SK-N-SH treated with all-trans-retinoic acid at 6 μM for 48 hours (cell line): ENCODE measurements at regions not wholly inside any gene's neighbourhood (a gene's known extent, or its start where the extent isn't known, plus 50 kb on each side); places are given as distances from the start of the nearest gene placed in this dataset.

Experiments used
- ATAC-seq: fragments of 200-7000 bp; cut with Tn5 transposase; 3 replicates; pipeline ENCODE4 v1.9.1; 2020; ENCODE audit warnings: mild to moderate bottlenecking, moderate library complexity
- BACH2 ChIP-seq: fragments of 250-450 bp; sonication (Bioruptor Pico); IDR thresholded peaks from 2 replicates; pipeline ENCODE4 v1.9.0; 2021; ENCODE audit warnings: mild to moderate bottlenecking, borderline replicate concordance
- CSDC2 ChIP-seq: fragments of 250-450 bp; sonication (Bioruptor Pico); IDR thresholded peaks from 2 replicates; pipeline ENCODE4 v1.5.0; 2020; ENCODE audit warnings: mild to moderate bottlenecking, moderate library complexity
- CSRNP3 ChIP-seq: fragments of 250-450 bp; sonication (Bioruptor Pico); IDR thresholded peaks from 2 replicates; pipeline ENCODE4 v1.5.1; 2021; ENCODE audit warnings: mild to moderate bottlenecking, moderate library complexity
- GLIS3 ChIP-seq: fragments of 250-450 bp; sonication (Bioruptor Pico); IDR thresholded peaks from 2 replicates; pipeline ENCODE4 v1.5.0; 2020; ENCODE audit warnings: mild to moderate bottlenecking, moderate library complexity
- OSR1 ChIP-seq: fragments of 250-450 bp; sonication (Bioruptor Pico); IDR thresholded peaks from 2 replicates; pipeline ENCODE4 v1.8.0; 2022; ENCODE audit warnings: moderate library complexity, mild to moderate bottlenecking, inconsistent platforms
- PATZ1 ChIP-seq: fragments of 250-450 bp; sonication (Bioruptor Pico); IDR thresholded peaks from 2 replicates; pipeline ENCODE4 v1.8.0; 2020; ENCODE audit warnings: mild to moderate bottlenecking, moderate library complexity, borderline replicate concordance
- PPARA ChIP-seq: fragments of 250-450 bp; sonication (Bioruptor Pico); IDR thresholded peaks from 2 replicates; pipeline ENCODE4 v1.5.0; 2020; ENCODE audit warnings: mild to moderate bottlenecking, borderline replicate concordance
- RARB ChIP-seq: fragments of 250-450 bp; sonication (Bioruptor Pico); IDR thresholded peaks from 2 replicates; pipeline ENCODE4 v1.8.0; 2021; ENCODE audit warnings: mild to moderate bottlenecking, moderate library complexity
- SNAI2 ChIP-seq: fragments of 250-450 bp; sonication (Bioruptor Pico); IDR thresholded peaks from 2 replicates; pipeline ENCODE4 v1.5.0; 2020; ENCODE audit warnings: mild to moderate bottlenecking, moderate library complexity
- TCF4 ChIP-seq: fragments of 250-450 bp; sonication (Bioruptor Pico); IDR thresholded peaks from 2 replicates; pipeline ENCODE4 v1.8.0; 2021; ENCODE audit warnings: mild to moderate bottlenecking, moderate library complexity, borderline replicate concordance
- TOX ChIP-seq: fragments of 250-450 bp; sonication (Bioruptor Pico); IDR thresholded peaks from 2 replicates; pipeline ENCODE4 v1.8.0; 2021; ENCODE audit warnings: mild to moderate bottlenecking, moderate library complexity, borderline replicate concordance
- ZC3H10 ChIP-seq: fragments of 250-450 bp; sonication (Bioruptor Pico); IDR thresholded peaks from 2 replicates; pipeline ENCODE4 v1.5.1; 2021; ENCODE audit warnings: mild to moderate bottlenecking, moderate library complexity
- ZFP3 ChIP-seq: fragments of 250-450 bp; sonication (Bioruptor Pico); IDR thresholded peaks from 2 replicates; pipeline ENCODE4 v1.5.0; 2020; ENCODE audit warnings: mild to moderate bottlenecking, moderate library complexity
- ZFP30 ChIP-seq: fragments of 450-650 bp; formaldehyde crosslinking; IDR thresholded peaks from 2 replicates; pipeline ENCODE4 v1.5.0; 2022; ENCODE audit warnings: mild to moderate bottlenecking, moderate library complexity
- ZNF565 ChIP-seq: fragments of 450-650 bp; formaldehyde crosslinking; conservative IDR thresholded peaks from 2 replicates; pipeline ENCODE4 v1.5.0; 2020; ENCODE audit warnings: low read depth, mild to moderate bottlenecking, moderate library complexity
- ZNF70 ChIP-seq: fragments of 450-650 bp; formaldehyde crosslinking; IDR thresholded peaks from 2 replicates; pipeline ENCODE4 v1.5.0; 2020; ENCODE audit warnings: mild to moderate bottlenecking, moderate library complexity
- ZNF8 ChIP-seq: fragments of 450-650 bp; formaldehyde crosslinking; IDR thresholded peaks from 2 replicates; pipeline ENCODE4 v1.5.0; 2020; ENCODE audit warnings: mild to moderate bottlenecking, moderate library complexity
- TF ChIP-seq, protein P1 (sequence below): fragments of 250-450 bp; sonication (Bioruptor Pico); IDR thresholded peaks from 2 replicates; pipeline ENCODE4 v1.8.0; 2021; ENCODE audit warnings: low read depth, mild to moderate bottlenecking, moderate library complexity, borderline replicate concordance
- TF ChIP-seq, protein P2 (sequence below): fragments of 250-450 bp; sonication (Bioruptor Pico); IDR thresholded peaks from 2 replicates; pipeline ENCODE4 v1.5.1; 2020; ENCODE audit warnings: low read depth, mild to moderate bottlenecking, moderate library complexity
- TF ChIP-seq, protein P3 (sequence below): fragments of 250-450 bp; sonication (Bioruptor Pico); IDR thresholded peaks from 2 replicates; pipeline ENCODE4 v1.5.0; 2020; ENCODE audit warnings: mild to moderate bottlenecking, moderate library complexity

GRCh38 chr20:20795119-20795518 is 82.7 kb upstream of the RALGAPA2 start:
- TF ChIP-seq GLIS3 (CRISPR knock-in tag) (no peak), ZC3H10 (CRISPR knock-in tag) (no peak), BACH2 (CRISPR knock-in tag) (no peak), ZNF8 (CRISPR knock-in tag) (no peak), SNAI2 (CRISPR knock-in tag) (no peak), ZFP3 (CRISPR knock-in tag) (no peak), RARB (no peak), TOX (no peak), ZNF70 (no peak), TCF4 (CRISPR knock-in tag) (no peak), ZNF565 (CRISPR knock-in tag) (no peak), OSR1 (no peak), PATZ1 (CRISPR knock-in tag) (no peak)
- TF ChIP-seq, protein P1, sequence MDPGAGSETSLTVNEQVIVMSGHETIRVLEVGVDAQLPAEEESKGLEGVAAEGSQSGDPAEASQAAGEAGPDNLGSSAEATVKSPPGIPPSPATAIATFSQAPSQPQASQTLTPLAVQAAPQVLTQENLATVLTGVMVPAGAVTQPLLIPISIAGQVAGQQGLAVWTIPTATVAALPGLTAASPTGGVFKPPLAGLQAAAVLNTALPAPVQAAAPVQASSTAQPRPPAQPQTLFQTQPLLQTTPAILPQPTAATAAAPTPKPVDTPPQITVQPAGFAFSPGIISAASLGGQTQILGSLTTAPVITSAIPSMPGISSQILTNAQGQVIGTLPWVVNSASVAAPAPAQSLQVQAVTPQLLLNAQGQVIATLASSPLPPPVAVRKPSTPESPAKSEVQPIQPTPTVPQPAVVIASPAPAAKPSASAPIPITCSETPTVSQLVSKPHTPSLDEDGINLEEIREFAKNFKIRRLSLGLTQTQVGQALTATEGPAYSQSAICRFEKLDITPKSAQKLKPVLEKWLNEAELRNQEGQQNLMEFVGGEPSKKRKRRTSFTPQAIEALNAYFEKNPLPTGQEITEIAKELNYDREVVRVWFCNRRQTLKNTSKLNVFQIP (CRISPR knock-in tag) = no peak
- TF ChIP-seq, protein P2, sequence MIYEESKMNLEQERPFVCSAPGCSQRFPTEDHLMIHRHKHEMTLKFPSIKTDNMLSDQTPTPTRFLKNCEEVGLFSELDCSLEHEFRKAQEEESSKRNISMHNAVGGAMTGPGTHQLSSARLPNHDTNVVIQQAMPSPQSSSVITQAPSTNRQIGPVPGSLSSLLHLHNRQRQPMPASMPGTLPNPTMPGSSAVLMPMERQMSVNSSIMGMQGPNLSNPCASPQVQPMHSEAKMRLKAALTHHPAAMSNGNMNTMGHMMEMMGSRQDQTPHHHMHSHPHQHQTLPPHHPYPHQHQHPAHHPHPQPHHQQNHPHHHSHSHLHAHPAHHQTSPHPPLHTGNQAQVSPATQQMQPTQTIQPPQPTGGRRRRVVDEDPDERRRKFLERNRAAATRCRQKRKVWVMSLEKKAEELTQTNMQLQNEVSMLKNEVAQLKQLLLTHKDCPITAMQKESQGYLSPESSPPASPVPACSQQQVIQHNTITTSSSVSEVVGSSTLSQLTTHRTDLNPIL (CRISPR knock-in tag) = no peak
- no peak for ATAC-seq

- TF ChIP-seq SNAI2 (CRISPR knock-in tag) (no peak), ZC3H10 (CRISPR knock-in tag) (no peak)
- ATAC-seq = no peak
Measured at GRCh38 chr20:20793591-20793990, 81.1 kb upstream of the RALGAPA2 start.

- TF ChIP-seq, protein P3, sequence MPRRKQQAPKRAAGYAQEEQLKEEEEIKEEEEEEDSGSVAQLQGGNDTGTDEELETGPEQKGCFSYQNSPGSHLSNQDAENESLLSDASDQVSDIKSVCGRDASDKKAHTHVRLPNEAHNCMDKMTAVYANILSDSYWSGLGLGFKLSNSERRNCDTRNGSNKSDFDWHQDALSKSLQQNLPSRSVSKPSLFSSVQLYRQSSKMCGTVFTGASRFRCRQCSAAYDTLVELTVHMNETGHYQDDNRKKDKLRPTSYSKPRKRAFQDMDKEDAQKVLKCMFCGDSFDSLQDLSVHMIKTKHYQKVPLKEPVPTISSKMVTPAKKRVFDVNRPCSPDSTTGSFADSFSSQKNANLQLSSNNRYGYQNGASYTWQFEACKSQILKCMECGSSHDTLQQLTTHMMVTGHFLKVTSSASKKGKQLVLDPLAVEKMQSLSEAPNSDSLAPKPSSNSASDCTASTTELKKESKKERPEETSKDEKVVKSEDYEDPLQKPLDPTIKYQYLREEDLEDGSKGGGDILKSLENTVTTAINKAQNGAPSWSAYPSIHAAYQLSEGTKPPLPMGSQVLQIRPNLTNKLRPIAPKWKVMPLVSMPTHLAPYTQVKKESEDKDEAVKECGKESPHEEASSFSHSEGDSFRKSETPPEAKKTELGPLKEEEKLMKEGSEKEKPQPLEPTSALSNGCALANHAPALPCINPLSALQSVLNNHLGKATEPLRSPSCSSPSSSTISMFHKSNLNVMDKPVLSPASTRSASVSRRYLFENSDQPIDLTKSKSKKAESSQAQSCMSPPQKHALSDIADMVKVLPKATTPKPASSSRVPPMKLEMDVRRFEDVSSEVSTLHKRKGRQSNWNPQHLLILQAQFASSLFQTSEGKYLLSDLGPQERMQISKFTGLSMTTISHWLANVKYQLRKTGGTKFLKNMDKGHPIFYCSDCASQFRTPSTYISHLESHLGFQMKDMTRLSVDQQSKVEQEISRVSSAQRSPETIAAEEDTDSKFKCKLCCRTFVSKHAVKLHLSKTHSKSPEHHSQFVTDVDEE (CRISPR knock-in tag) = no peak
- TF ChIP-seq PPARA (CRISPR knock-in tag) (no peak), CSRNP3 (CRISPR knock-in tag) (no peak), TOX (no peak), ZFP30 (no peak), CSDC2 (CRISPR knock-in tag) (no peak), PATZ1 (CRISPR knock-in tag) (no peak), ZNF565 (CRISPR knock-in tag) (no peak), SNAI2 (CRISPR knock-in tag) (no peak), ZNF8 (CRISPR knock-in tag) (no peak), GLIS3 (CRISPR knock-in tag) (no peak), BACH2 (CRISPR knock-in tag) (no peak), RARB (no peak), ZNF70 (no peak), ZC3H10 (CRISPR knock-in tag) (no peak), TCF4 (CRISPR knock-in tag) (no peak)
- TF ChIP-seq, protein P1 (CRISPR knock-in tag) = no peak
- ATAC-seq = no peak
Measured at GRCh38 chr20:20791664-20792568, 79.5 kb upstream of the RALGAPA2 start.
